ENCODE measurements at regions not wholly inside any gene's neighbourhood (a gene's known extent, or its start where the extent isn't known, plus 50 kb on each side); places are given as distances from the start of the nearest gene placed in this dataset.

DNA sequence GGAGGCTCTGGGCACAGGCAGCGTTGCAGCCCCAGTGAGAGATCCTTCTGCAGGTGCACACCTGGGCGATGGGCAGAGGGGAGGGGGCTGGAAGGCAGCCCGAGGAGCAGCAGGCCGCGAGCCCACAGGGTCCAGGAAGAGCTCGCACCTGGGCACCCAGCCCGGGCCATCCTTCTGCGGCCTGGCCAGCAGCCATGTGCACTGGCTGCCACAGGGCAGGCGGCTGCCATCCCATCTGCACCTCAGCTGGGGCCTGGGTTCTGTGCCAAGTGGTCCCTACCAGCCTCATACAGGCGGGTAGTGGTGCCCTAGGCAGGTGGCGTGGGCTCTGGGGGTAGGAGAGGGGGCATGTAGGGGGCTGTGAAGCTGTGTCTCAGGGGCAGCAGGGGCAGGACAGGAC lies 197.2 kb downstream of the RBFOX3 start:
- no peak for ATAC-seq
- Mint-ChIP-seq H3K36me3 (no peaks in the 10 kb centered on the region), H3K27ac (no peak overlapping the region), H3K9me3 (no peaks in the 10 kb centered on the region)
- DNase-seq (ENCODE audit: low spot score in 2 of 2) = no peak

DNA sequence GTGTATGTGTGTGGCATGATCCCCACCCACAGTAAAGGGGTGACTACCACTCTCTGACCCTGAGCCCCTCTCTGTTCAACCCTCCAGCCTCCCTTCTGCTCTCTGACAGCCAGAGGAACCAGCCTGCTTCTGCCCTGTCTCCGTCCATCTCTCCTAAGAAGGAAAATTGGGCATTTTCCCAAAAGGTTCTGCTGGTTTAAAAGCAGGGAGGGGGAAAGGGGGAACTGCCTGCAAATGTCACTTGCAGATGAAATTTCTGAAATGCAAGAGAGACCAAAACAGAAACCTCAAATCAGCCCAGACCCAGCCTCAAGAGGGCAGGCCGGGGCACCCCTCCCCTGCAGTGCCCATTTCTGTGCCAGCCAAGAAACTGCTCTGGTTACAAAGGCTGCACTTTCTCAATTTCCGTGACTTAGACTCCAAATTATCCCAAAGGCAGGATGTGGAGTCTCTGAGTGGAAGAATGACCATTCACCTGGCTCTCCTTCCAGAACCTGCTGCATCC lies 197.9 kb downstream of the RBFOX3 start:
- no peak overlapping the region for H3K27ac Mint-ChIP-seq
- ATAC-seq = no peak

DNA sequence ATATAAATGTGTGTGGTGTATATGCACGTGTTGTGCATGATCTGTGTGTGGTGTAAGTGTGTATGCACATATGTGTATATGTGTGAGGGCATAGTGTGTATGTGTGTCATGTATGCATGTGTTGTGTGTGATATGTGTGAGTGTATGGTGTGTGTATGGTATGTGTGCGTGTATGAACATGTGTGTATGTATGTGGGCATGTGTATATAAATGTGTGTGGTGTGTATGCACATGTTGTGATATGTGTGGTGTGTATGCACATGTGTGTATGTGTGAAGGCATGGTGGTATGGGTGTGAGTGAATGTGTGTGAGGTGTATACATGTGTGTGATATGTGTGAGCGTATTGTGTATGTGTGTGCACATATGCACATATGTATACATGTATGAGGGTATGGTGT lies 198.7 kb downstream of the RBFOX3 start:
- no peaks in the 10 kb centered on the region for H3K9me3 Mint-ChIP-seq
- ATAC-seq = no peak

More for the DNA sequence above, 197.9 kb downstream of the RBFOX3 start:
- H3K9me3 Mint-ChIP-seq = no peaks in the 10 kb centered on the region
- no peaks in the 10 kb centered on the region for H3K36me3 Mint-ChIP-seq
- no peak for DNase-seq (ENCODE audit: low spot score in 2 of 2)

DNA sequence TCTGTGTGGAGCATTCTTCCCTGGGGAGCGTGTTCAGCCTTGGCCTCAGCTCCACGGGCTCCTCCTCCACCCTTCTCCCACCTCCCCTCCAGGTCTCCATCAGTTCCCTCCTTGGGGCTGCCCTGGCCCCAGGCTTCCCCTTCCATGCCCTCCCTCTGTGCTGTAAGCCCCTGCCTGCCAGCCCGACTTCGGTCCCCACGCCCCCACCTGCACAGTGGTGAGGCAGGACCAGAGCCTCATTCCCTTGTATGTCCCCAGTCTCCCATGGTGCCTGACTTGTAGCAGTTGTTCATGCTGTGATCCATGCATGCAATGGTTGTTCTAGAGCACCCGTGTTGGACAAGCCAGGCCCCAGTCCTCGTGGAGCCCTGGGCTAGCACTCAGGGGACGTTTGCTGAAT lies 199.4 kb downstream of the RBFOX3 start:
- DNase-seq (ENCODE audit: low spot score in 2 of 2) = no peak

More for the DNA sequence above, 198.7 kb downstream of the RBFOX3 start:
- Mint-ChIP-seq H3K27ac (no peak overlapping the region), H3K36me3 (no peaks in the 10 kb centered on the region)
- no peak for DNase-seq (ENCODE audit: low spot score in 2 of 2)

DNA sequence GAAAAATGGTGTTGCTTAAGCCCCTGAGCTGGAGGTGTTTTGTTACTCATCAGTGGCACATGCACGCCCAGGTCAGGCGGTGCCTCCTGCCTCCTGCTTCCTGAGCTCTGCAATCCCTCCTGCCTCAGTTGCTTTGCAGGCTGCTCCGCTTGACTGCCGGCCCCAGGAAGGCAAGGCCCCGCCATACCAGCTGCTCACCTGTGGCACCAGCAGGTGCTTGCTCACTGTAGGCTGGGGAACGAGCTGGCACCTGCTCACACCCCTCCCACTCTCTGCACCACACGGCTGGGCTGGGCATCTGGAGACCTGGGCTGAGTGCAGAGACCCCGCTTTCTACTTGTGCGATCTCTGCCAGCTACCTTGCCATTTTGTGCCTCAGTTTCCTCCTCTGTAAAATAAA lies 200.2 kb downstream of the RBFOX3 start:
- Mint-ChIP-seq H3K36me3 (no peaks in the 10 kb centered on the region), H3K27ac (no peak overlapping the region), H3K9me3 (no peaks in the 10 kb centered on the region)
- no peak for DNase-seq (ENCODE audit: low spot score in 2 of 2)
- ATAC-seq = no peak

More for the DNA sequence above, 199.4 kb downstream of the RBFOX3 start:
- Mint-ChIP-seq H3K9me3 (no peaks in the 10 kb centered on the region), H3K36me3 (no peaks in the 10 kb centered on the region), H3K27ac (no peak overlapping the region)
- ATAC-seq = no peak

DNA sequence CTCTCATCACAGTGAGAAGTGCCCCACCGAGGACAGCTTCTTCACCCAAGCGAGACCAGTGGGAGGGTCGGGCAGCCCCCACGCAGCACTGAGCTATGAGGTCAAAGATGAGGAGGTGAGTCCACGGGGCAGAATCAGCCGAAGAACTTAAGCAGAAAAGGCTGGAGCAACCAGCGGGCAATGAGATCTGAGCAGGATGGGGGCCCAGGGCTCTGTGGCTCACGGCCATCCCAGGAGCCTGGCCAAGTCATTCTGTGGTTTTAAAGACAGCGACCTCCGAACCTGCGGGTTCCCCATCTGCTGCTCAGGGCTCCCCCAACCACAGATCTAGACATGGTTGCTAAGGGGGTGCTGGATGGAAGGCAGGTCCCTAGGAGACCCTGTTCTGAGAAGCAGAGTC lies 202.6 kb downstream of the RBFOX3 start:
- H3K27ac Mint-ChIP-seq = no peak overlapping the region
- no peak for DNase-seq (ENCODE audit: low spot score in 2 of 2)
- no peaks in the 10 kb centered on the region for H3K36me3 Mint-ChIP-seq
- no peak for ATAC-seq
- no peaks in the 10 kb centered on the region for H3K9me3 Mint-ChIP-seq

DNA sequence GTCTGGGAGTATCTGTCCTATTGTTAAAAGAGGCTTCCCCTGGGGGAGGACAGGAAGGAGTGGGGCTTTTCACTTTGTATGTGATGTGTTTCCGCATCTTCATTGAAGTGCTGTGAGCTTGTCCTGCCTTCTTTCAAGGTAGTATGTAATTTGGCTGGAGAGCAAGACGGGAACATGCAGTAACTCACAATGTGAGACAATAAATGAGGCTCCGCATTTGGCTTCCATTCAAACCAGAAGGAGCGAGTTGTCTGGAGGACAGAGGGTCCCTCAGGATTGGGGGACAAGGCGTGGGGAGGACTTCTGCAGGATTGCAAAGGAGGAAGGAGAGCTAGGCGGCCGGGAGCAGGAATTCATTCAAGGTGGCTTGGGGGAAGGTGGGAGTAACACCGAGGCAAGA lies 203.5 kb downstream of the RBFOX3 start:
- H3K27ac Mint-ChIP-seq = no peak overlapping the region
- DNase-seq (ENCODE audit: low spot score in 2 of 2) = no peak

DNA sequence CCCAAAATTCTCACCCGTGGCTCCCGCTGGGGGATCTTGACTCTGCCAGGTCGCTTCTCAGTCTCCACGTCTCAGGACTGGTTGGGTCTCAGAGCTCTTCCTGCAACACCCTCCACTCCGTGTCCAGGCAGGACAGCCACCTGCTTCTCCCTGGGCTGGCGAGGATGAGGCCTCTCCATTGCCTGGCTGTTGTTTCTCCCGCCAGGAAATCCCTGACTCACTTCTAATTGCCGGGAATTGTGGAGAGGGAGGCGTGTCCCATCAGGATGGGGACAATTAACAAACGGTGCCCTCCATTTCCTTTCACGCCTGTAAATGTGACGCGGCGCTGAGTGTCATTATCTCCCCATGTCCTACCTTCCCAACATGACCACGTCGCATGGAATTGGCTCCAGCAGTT lies 204.5 kb downstream of the RBFOX3 start:
- DNase-seq (ENCODE audit: low spot score in 2 of 2) (no peak), ATAC-seq (no peak)
- H3K27ac Mint-ChIP-seq = no peak overlapping the region
- H3K36me3 Mint-ChIP-seq = no peaks in the 10 kb centered on the region
- H3K9me3 Mint-ChIP-seq = no peaks in the 10 kb centered on the region

More for the DNA sequence above, 203.5 kb downstream of the RBFOX3 start:
- no peak for ATAC-seq
- Mint-ChIP-seq H3K36me3 (no peaks in the 10 kb centered on the region), H3K9me3 (no peaks in the 10 kb centered on the region)

DNA sequence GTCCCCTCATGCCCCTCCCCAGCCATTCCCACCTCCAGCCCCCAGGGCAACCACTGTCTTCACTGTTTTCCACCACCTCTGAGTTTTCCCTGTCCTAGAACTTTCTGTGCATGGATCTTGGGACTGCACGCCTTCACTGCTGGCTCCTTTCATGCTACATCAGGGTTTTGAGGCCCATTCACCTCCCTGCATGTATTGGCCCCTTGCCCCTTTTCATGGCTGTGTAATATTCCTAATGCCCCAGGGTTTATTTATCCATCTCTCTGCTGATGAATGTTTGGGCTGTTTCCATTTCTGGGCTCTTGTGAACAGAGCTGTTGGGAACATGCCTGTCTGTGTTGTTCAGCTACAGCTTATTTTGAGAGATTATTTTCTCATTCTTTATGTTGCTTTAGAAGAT lies 205.0 kb downstream of the RBFOX3 start:
- ATAC-seq = no peak
- no peak overlapping the region for H3K27ac Mint-ChIP-seq

DNA sequence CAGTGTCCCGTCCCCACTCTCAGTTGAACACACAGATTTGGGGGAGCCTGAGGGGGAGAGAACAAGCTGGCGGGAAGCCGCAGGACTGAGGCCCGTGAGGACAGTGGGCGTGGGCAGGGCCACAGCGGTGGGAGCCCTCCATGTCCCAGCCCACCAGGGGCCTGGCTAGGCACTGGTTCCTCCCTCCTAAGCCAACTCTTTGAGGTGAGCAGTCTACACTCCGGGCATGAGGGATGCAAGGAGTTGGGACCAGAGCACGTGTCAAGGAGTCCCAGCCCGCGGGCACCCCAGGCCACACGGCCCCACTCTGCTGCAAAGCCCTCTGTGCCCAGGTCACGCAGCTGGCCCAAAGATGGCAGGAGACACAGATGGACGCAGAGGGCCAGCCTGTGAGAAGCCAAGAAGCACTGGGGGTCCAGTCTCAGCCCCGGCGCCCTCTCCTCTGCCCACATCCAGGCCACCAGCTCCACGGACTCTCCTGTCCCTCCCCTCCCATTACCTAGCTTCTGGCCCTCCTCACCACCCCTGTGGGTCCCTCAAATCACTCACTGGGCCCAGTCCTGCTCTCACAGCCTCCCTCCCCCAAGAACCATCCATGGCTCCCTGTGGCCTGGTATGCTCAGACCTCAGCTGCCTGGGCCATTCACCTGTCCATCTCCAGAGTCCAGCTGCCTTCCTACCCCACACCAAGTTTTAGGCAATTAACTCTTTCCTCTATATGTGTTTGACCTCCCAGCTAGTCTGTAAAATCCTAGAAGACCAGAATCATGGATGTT lies 206.5 kb downstream of the RBFOX3 start:
- no peak for ATAC-seq
- no peak overlapping the region for H3K27ac Mint-ChIP-seq
- no peaks in the 10 kb centered on the region for H3K9me3 Mint-ChIP-seq
- no peaks in the 10 kb centered on the region for H3K36me3 Mint-ChIP-seq
- DNase-seq (ENCODE audit: low spot score in 2 of 2) = no peak

More for the DNA sequence above, 205.0 kb downstream of the RBFOX3 start:
- no peaks in the 10 kb centered on the region for H3K9me3 Mint-ChIP-seq
- DNase-seq (ENCODE audit: low spot score in 2 of 2) = no peak
- no peaks in the 10 kb centered on the region for H3K36me3 Mint-ChIP-seq

DNA sequence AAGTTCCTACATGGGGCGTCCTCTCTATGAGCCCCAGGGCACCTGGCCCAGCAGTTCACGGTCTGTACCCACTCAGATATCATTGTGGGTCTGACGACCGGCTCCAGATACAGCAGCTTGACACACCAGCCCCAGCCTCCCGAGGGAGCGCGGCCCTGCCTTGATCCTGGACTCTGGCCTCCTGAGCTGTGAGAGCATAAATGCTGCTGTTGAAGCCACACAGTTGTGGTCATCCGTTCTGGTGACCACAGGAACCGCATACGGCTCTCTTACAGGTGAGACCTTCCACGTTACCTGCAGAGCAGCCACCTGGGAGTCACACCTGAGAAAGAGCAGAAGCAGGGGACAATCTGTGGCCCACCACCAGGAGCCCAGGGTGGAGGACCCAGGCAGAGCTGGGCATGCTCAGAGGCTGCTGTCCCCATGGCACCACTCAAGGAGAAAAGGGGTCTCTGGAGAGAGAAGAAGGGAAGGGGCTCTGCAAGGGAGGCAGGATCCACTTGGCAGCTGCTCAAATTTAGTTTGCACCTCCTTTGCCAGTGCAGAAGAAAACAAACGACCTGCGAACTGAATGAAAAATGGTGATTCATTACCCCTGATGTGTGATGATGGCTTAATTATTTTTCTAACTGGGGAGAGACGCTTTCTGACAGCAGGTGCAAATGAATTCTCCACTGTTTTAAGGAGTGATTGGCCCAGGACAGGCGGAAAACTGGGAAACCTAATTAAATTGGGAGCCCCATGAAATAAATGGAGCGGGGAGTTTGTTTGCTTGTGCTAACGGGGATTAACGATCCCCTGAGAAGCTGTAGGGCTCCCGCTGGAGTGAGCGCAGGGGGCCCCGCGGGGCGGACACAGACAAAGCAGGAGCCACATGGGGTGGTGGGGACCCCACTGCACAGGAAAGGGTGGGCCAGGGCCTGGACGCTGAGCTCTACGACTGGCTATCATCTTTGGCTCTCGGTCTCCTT lies 208.9 kb downstream of the RBFOX3 start:
- Mint-ChIP-seq H3K27ac (no peak overlapping the region), H3K9me3 (no peaks in the 10 kb centered on the region), H3K36me3 (no peaks in the 10 kb centered on the region)
- ATAC-seq (no peak), DNase-seq (ENCODE audit: low spot score in 2 of 2) (no peak)

DNA sequence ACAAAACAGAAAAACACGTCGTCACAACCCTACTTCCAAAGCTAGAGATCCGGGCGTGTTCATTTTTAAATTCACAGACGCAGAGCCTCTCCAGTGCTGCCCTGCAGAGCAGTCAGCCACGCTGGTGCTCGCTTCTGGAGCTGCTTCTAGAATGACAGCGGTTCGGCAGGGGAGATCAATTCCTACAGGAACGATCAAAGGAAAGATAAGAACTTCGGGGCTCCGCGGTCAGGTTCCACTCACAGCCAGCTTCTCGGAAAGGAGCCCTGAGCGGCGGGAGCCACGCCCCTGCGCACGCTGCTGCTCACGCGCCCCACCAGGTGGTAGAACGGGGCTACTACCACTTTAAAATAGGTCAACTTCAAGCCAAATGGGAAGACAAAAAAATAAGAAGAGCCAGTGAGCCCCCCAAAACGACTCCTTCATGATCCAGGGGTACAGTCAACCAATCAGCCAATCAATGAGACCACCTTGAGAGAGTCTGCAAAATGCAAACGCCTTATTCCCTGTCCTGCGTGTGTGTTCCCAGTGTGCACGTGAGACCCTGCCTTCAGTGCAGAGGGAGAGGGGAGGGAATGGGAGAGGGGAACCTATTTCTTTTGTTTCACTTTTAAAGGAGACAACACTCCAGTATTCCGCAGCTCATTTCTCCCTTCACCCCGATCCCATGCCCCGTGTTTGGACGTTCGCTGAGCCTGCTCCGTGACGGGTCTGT lies 209.7 kb downstream of the RBFOX3 start:
- H3K27ac Mint-ChIP-seq = peak overlapping the region in 1 of 2 donors; percentile 38
- peak; percentile 85 to 90 for ATAC-seq

DNA sequence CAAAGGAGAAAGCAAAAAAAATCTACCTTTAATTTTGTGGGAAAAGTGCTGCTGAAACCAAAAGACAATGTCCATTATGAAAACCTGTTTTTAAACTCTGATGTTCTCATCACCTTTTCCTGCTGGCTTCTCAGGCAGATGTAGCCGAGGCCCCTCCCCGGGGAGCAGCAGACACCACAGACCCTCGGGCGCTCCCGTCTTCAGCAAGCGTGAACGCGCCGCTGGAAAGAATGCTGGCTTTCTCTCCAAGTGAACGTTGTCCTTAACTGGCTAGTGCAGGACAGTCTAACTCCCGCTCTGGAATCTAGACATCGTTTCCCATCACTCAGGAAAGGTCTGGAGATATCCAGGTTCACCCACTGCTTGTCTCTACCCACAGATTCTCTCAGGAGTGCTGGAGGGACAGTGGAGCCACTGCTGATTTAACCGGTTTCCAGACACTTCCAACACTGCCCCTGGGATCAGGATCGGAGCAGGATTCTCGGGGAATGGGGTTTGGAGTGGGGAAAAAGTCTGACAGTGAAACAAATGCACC lies 211.2 kb downstream of the RBFOX3 start:
- Mint-ChIP-seq H3K27ac (no peak overlapping the region), H3K36me3 (no peaks in the 10 kb centered on the region), H3K9me3 (no peaks in the 10 kb centered on the region)
- ATAC-seq (no peak), DNase-seq (ENCODE audit: low spot score in 2 of 2) (no peak)

More for the DNA sequence above, 209.7 kb downstream of the RBFOX3 start:
- Mint-ChIP-seq H3K9me3 (no peaks in the 10 kb centered on the region), H3K36me3 (no peaks in the 10 kb centered on the region)
- DNase-seq (ENCODE audit: low spot score in 2 of 2) = peak; percentile 71 to 85

DNA sequence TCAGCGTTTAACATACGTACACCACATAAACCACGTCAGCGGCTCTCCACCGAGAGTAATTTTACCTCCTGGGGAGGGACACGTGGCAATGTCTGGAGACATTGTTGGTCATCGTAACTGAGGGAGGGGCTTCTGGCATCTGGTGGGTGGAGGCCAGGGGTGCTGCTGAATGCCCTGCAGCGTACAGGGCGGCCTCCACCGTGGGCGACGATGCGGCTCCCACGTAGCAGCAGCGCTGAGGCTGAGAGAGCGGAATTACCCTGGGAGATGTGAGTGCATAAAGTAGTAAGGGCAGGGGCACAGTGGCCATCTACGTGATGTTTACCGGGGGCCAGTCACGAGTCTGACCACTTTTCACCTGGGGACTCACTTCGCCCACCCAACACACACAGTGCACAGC lies 212.4 kb downstream of the RBFOX3 start:
- no peak overlapping the region for H3K27ac Mint-ChIP-seq
- no peak for ATAC-seq
- H3K9me3 Mint-ChIP-seq = no peaks in the 10 kb centered on the region
- H3K36me3 Mint-ChIP-seq = no peaks in the 10 kb centered on the region
- no peak for DNase-seq (ENCODE audit: low spot score in 2 of 2)

DNA sequence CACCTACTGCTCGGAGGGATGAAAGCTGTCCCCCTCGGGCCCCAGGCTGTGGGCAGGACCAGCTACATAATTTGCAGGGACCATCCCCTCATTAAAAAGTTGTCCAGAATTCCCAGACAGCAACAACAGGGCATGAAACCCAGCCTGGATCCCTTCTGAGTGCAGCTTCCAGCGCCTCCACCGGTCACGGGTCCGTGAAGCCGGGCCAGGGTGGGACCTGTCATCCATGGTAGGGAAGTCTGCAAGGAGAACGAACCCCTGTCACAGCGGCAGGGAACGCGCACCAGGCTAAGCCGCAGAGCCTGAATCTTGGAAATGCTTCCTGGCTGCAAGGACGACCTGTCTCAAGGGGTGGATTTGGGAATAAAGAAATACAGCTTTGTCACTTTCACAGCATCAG lies 214.2 kb downstream of the RBFOX3 start:
- DNase-seq (ENCODE audit: low spot score in 2 of 2) = no peak
- Mint-ChIP-seq H3K36me3 (no peaks in the 10 kb centered on the region), H3K27ac (no peak overlapping the region), H3K9me3 (no peaks in the 10 kb centered on the region)
- ATAC-seq = no peak

DNA sequence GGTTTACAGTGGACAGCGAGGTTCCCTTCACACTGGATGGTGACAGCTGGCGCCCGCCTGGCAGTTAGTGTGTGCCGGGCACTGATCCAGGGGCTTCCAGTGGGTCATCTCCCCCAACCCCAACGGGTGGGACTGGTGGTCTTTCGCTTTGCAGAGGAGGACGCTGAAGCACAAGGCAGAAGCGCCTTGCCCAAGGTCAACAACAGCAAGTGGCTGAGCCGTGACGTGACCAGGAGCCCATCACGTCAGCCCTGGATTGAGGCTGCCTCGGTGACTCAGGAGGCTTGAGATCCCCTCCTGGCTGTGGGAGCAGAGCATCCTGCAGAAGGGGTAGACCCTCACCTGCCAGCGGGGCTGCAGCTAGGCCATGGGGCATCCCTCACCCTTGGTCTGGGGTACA lies 215.3 kb downstream of the RBFOX3 start:
- no peak for ATAC-seq
- no peaks in the 10 kb centered on the region for H3K9me3 Mint-ChIP-seq
- DNase-seq (ENCODE audit: low spot score in 2 of 2) = no peak
- no peak overlapping the region for H3K27ac Mint-ChIP-seq
- H3K36me3 Mint-ChIP-seq = no peaks in the 10 kb centered on the region
